Esophagus squamous epithelium (tissue), 4 donors: ENCODE measurements at regions not wholly inside any gene's neighbourhood (a gene's known extent, or its start where the extent isn't known, plus 50 kb on each side); places are given as distances from the start of the nearest gene placed in this dataset.

ENCODE experiments used
- CTCF ChIP-seq, 6 experiments: fragments of 450-650 bp in 4 of 6; fragments of 200-600 bp in 2 of 6; sonication (generic) in 2 of 6; IDR thresholded peaks; one replicate each; pipeline ENCODE4 v1.5.1; 2016 to 2019; ENCODE audit warnings: antibody characterized with exemption in 6 of 6, mild to moderate bottlenecking in 4 of 6, moderate library complexity in 4 of 6
- POLR2A ChIP-seq, 4 donors: fragments of 450-650 bp; IDR thresholded peaks; one replicate each; pipeline ENCODE4 v1.6.1; 2017; ENCODE audit warnings: antibody characterized with exemption in 4 of 4, mild to moderate bottlenecking in 4 of 4, moderate library complexity in 3 of 4

- TF ChIP-seq CTCF (IDR thresholded peaks at IDR 0.05) (no peak), POLR2A (IDR thresholded peaks at IDR 0.05) (no peak)
These were observed 1566.6 kb downstream of the EFNB2 start for GRCh38 chr13:104968876-104969275.
